Mesenchymal stem cell (in vitro differentiated cells and primary cell): ENCODE measurements at regions not wholly inside any gene's neighbourhood (a gene's known extent, or its start where the extent isn't known, plus 50 kb on each side); places are given as distances from the start of the nearest gene placed in this dataset.
A peak's percentile ranks its signal among the peaks of the same experiment; 100 is the strongest.

Source experiments
- DNase-seq: peaks from one replicate; pipeline ENCODE4 v3.0.0-alpha.2; 2013
- H2AFZ ChIP-seq: one replicate; pipeline ENCODE4 v1.6.1; 2013; ENCODE audit warnings: low read depth, mild to moderate bottlenecking, control low read depth, inconsistent platforms, low read length, moderate library complexity
- H2AK5ac ChIP-seq: 2 replicates; pipeline ENCODE4 v1.6.1; 2013; ENCODE audit warnings: low read length, moderate library complexity, mild to moderate bottlenecking, inconsistent platforms; ENCODE audit not compliant: severe bottlenecking
- H2BK120ac ChIP-seq: one replicate; pipeline ENCODE4 v1.6.1; 2013; ENCODE audit warnings: low read depth, mild to moderate bottlenecking, inconsistent platforms, low read length, moderate library complexity
- H2BK12ac ChIP-seq, 2 experiments: one replicate each; pipeline ENCODE4 v1.6.1; 2013; ENCODE audit warnings: inconsistent platforms in 2 of 2, low read length in 2 of 2, mild to moderate bottlenecking in 2 of 2, moderate library complexity in 2 of 2, control low read depth in 1 of 2
- H2BK15ac ChIP-seq: one replicate; pipeline ENCODE4 v1.6.1; 2013; ENCODE audit warnings: mild to moderate bottlenecking, low read depth, inconsistent platforms; ENCODE audit not compliant: poor library complexity, severe bottlenecking
- H2BK5ac ChIP-seq: 2 replicates; pipeline ENCODE4 v1.6.1; 2013; ENCODE audit warnings: low read depth, mild to moderate bottlenecking, low read length, control low read depth, inconsistent platforms; ENCODE audit not compliant: poor library complexity, severe bottlenecking
- H3K14ac ChIP-seq, 2 experiments: one replicate each; pipeline ENCODE4 v1.6.1; 2013; ENCODE audit warnings: inconsistent platforms in 2 of 2, low read length in 2 of 2, control low read depth in 1 of 2, mild to moderate bottlenecking in 1 of 2, moderate library complexity in 1 of 2
- H3K18ac ChIP-seq, 2 experiments: one replicate each; pipeline ENCODE4 v1.6.1; 2013; ENCODE audit warnings: inconsistent platforms in 2 of 2, low read length in 2 of 2, control low read depth in 1 of 2, low read depth in 1 of 2, mild to moderate bottlenecking in 1 of 2
- H3K23ac ChIP-seq, 2 experiments: one replicate each; pipeline ENCODE4 v1.6.1; 2013; ENCODE audit warnings: inconsistent platforms in 2 of 2, low read length in 2 of 2, mild to moderate bottlenecking in 2 of 2, moderate library complexity in 2 of 2, control low read depth in 1 of 2
- H3K27ac ChIP-seq: 2 replicates; pipeline ENCODE4 v1.5.1; 2013; ENCODE audit warnings: mild to moderate bottlenecking, moderate library complexity, low read length, control low read depth, inconsistent platforms; ENCODE audit not compliant: poor library complexity, severe bottlenecking
- H3K27me3 ChIP-seq, 2 experiments: 2 replicates each; pipeline versions ENCODE4 v1.6.1 to v1.7.0; 2013; ENCODE audit warnings: low read length in 2 of 2, mild to moderate bottlenecking in 2 of 2, moderate library complexity in 2 of 2, control low read depth in 1 of 2, inconsistent platforms in 1 of 2; ENCODE audit not compliant: control insufficient read depth in 1 of 2, insufficient read depth in 1 of 2
- H3K36me3 ChIP-seq, 2 experiments: 2 replicates each; pipeline versions ENCODE4 v1.6.1 to v1.7.0; 2013; ENCODE audit warnings: low read length in 2 of 2, control low read depth in 1 of 2, inconsistent platforms in 1 of 2, low read depth in 1 of 2, mild to moderate bottlenecking in 1 of 2; ENCODE audit not compliant: insufficient read depth in 2 of 2, control insufficient read depth in 1 of 2
- H3K4ac ChIP-seq, 2 experiments: one replicate each; pipeline ENCODE4 v1.6.1; 2013; ENCODE audit warnings: inconsistent platforms in 2 of 2, low read length in 2 of 2, mild to moderate bottlenecking in 2 of 2, moderate library complexity in 2 of 2, control low read depth in 1 of 2, low read depth in 1 of 2
- H3K4me1 ChIP-seq: 2 replicates; pipeline ENCODE4 v1.6.1; 2013; ENCODE audit warnings: low read depth, low read length, control low read depth; ENCODE audit not compliant: control insufficient read depth, insufficient read depth
- H3K4me2 ChIP-seq: 2 replicates; pipeline ENCODE4 v1.6.1; 2013; ENCODE audit warnings: low read length, mild to moderate bottlenecking, inconsistent platforms; ENCODE audit not compliant: poor library complexity, severe bottlenecking
- H3K4me3 ChIP-seq, 2 experiments: 2 replicates each; pipeline versions ENCODE4 v1.5.1 to v1.7.0; 2013; ENCODE audit warnings: low read length in 2 of 2, mild to moderate bottlenecking in 2 of 2, control low read depth in 1 of 2, low read depth in 1 of 2; ENCODE audit not compliant: insufficient read depth in 1 of 2
- H3K79me1 ChIP-seq: replicated peaks from 2 replicates; pipeline ENCODE4 v1.6.1; 2013; ENCODE audit warnings: mild to moderate bottlenecking, control low read depth, low read length, inconsistent platforms; ENCODE audit not compliant: poor library complexity, severe bottlenecking
- H3K9ac ChIP-seq: 2 replicates; pipeline ENCODE4 v1.7.0; 2013; ENCODE audit warnings: mild to moderate bottlenecking, low read length, moderate library complexity
- H3K9me3 ChIP-seq: 2 replicates; pipeline ENCODE4 v1.7.0; 2013; ENCODE audit warnings: mild to moderate bottlenecking, low read length; ENCODE audit not compliant: control insufficient read depth
- H4K8ac ChIP-seq: one replicate; pipeline ENCODE4 v1.6.1; 2013; ENCODE audit warnings: inconsistent platforms, mild to moderate bottlenecking, low read length, moderate library complexity
- H4K91ac ChIP-seq: one replicate; pipeline ENCODE4 v1.6.1; 2013; ENCODE audit warnings: mild to moderate bottlenecking, low read length, inconsistent platforms
- WGBS: methylation state at CpG from one replicate; pipeline ENCODE4 v1.1.7; 2013; ENCODE audit warnings: mixed read lengths; 5-methylcytosine and 5-hydroxymethylcytosine counted together

DNA sequence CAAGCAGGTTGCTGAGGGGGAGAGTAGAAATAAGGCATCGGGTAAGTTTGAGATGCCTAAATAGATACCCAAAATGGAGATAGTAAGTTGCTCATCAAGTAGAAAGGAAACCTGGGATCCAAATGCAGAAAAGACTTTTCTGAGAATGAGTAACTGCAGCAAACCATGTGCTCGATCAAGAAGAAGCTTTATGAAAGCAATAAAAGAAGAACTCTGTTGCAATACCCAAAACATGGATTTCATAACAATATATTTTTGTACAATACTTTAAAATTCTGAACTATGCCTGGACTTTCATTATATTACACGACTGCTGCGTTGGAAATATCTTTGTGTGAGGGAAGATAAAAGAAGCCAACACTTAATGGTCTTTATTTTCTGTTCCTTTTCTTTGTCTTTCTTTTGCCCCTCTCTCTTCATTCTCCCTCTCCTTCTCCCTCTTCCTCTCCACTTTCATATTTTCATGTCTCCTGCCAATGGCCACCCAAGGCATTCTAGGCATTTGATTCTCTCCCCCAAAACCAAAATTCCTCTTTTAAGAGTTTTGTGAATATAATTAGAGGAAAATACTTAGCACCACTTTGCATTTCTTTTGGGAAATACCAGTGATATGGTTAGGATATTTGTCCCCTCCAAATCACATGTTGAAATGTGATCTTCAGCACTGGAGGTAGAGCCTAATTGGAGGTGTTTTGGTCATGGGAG, 257.6 kb downstream of the MREG start:
- Histone ChIP-seq H3K4me2 (no peak overlapping the region), H2BK15ac (no peak overlapping the region), H3K27ac (no peak overlapping the region), H2BK120ac (no peak overlapping the region), H2AFZ (no peak overlapping the region), H3K36me3 (no peaks in the 10 kb centered on the region), H4K8ac (no peak overlapping the region), H2BK5ac (no peak overlapping the region), H2BK12ac (no peak overlapping the region), H4K91ac (no peak overlapping the region), H3K23ac (no peak overlapping the region), H3K4ac (no peak overlapping the region), H3K18ac (no peak overlapping the region), H3K79me1 (no peaks in the 10 kb centered on the region), H3K9ac (peak overlapping the region; percentile 50), H2AK5ac (no peak overlapping the region), H3K4me3 (peak overlapping the region in 1 of 2 experiments; percentile 25), H3K27me3 (no peaks in the 10 kb centered on the region), H3K14ac (no peak overlapping the region), H3K9me3 (no peaks in the 10 kb centered on the region), H3K4me1 (peaks cover 4% of the 10 kb centered on the region)
- 100% methylated on average over 1 of the region's 4 CpGs for WGBS
- DNase-seq, result no peak

DNA sequence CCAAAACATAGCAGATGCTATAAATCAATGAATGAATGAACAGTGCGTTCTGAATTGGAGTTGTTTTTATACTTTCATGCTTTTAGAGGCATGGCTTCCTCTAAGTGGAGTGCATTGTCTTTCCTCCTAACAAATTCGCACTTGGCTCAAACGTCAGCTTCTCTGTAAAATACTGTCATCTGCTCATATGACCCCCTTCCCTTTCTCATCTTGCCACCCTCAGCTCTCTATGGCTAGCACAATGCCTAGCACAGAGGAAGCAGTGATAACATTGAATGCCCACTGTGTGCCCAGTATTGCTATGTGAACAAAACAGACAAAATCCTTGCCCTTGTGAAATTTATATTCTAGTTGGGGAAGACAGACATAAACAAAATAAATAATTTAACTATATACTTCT, 258.8 kb downstream of the MREG start:
- no peak overlapping the region for H3K27ac ChIP-seq
- no peak overlapping the region for H4K8ac ChIP-seq
- no peak for DNase-seq
- no peak overlapping the region for H4K91ac ChIP-seq
- WGBS, result 82% methylated on average over 2 of the region's 3 CpGs
- H3K9ac ChIP-seq, result no peak overlapping the region
- no peak overlapping the region for H3K14ac ChIP-seq
- no peaks in the 10 kb centered on the region for H3K27me3 ChIP-seq
- H3K23ac ChIP-seq, result no peak overlapping the region
- H3K9me3 ChIP-seq, result no peaks in the 10 kb centered on the region
- H2BK15ac ChIP-seq, result no peak overlapping the region
- no peak overlapping the region for H2BK12ac ChIP-seq
- H2BK120ac ChIP-seq, result no peak overlapping the region
- H3K4me3 ChIP-seq, result no peak overlapping the region
- peak overlapping the region in 1 of 2 experiments; percentile 21 for H3K4ac ChIP-seq
- no peaks in the 10 kb centered on the region for H3K36me3 ChIP-seq
- H3K18ac ChIP-seq, result no peak overlapping the region
- no peaks in the 10 kb centered on the region for H3K79me1 ChIP-seq
- no peak overlapping the region for H3K4me2 ChIP-seq
- H2BK5ac ChIP-seq, result no peak overlapping the region
- H3K4me1 ChIP-seq, result peaks cover 8% of the 10 kb centered on the region
- H2AK5ac ChIP-seq, result no peak overlapping the region
- H2AFZ ChIP-seq, result no peak overlapping the region

DNA sequence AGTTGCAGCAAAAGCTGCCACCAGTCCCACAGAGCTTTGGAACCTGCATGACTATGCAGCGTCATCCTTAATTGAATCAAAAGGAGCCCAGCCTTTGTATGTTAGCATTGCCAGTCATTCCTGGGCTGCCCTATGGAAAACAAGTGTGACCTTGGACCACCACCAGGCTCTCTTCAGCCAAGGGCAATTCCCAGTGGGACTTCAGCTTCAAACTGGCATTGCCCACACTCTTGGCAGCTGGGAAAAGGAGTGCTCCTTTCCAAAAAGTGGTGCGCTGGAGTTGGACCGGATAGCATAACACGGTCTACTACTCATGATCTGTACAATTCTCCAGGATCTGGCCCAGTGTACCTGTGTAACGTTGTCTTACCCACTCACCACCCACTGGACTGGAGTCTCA, 259.5 kb downstream of the MREG start:
- H3K36me3 ChIP-seq, result no peaks in the 10 kb centered on the region
- peaks cover 11% of the 10 kb centered on the region for H3K4me1 ChIP-seq
- no peaks in the 10 kb centered on the region for H3K9me3 ChIP-seq
- H2BK5ac ChIP-seq, result no peak overlapping the region
- H3K9ac ChIP-seq, result no peak overlapping the region
- H2AFZ ChIP-seq, result no peak overlapping the region
- no peak overlapping the region for H3K4ac ChIP-seq
- H4K8ac ChIP-seq, result no peak overlapping the region
- no peak overlapping the region for H3K4me3 ChIP-seq
- 99% methylated on average over 5 of the region's 5 CpGs for WGBS
- H3K27me3 ChIP-seq, result no peaks in the 10 kb centered on the region
- H3K4me2 ChIP-seq, result no peak overlapping the region
- DNase-seq, result no peak
- H3K79me1 ChIP-seq, result no peaks in the 10 kb centered on the region
- H2AK5ac ChIP-seq, result peak overlapping the region; percentile 33
- H3K23ac ChIP-seq, result no peak overlapping the region
- H3K14ac ChIP-seq, result no peak overlapping the region
- H2BK15ac ChIP-seq, result no peak overlapping the region
- H3K18ac ChIP-seq, result no peak overlapping the region
- no peak overlapping the region for H2BK12ac ChIP-seq
- no peak overlapping the region for H4K91ac ChIP-seq
- H3K27ac ChIP-seq, result no peak overlapping the region
- H2BK120ac ChIP-seq, result no peak overlapping the region

DNA sequence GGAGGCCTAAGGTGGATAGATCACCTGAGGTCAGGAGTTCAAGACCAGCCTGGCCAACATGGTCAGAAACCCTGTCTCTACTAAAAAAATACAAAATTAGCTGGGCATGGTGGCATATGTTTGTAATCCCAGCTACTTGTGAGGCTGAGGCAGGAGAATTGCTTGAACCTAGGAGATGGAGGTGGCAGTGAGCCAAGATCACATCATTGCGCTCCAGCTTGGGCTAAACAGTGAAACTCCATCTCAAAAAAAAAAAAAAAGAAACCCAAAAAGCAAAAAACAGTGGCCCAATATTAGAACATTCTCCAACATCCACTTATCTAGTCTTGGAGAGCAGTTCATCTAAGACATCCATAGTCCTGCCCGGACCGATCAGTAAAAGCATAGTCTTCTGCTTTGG, 260.4 kb downstream of the MREG start:
- no peak overlapping the region for H2BK120ac ChIP-seq
- WGBS, result over 99% methylated on average over 3 of the region's 3 CpGs
- H2AK5ac ChIP-seq, result peak overlapping the region; percentile 41
- H3K9ac ChIP-seq, result no peak overlapping the region
- no peak overlapping the region for H2AFZ ChIP-seq
- H2BK15ac ChIP-seq, result no peak overlapping the region
- H4K8ac ChIP-seq, result no peak overlapping the region
- H3K14ac ChIP-seq, result no peak overlapping the region
- H3K4me2 ChIP-seq, result no peak overlapping the region
- H3K9me3 ChIP-seq, result no peaks in the 10 kb centered on the region
- no peak overlapping the region for H3K23ac ChIP-seq
- no peak overlapping the region for H2BK5ac ChIP-seq
- no peaks in the 10 kb centered on the region for H3K79me1 ChIP-seq
- H3K4ac ChIP-seq, result no peak overlapping the region
- H2BK12ac ChIP-seq, result no peak overlapping the region
- no peak overlapping the region for H3K18ac ChIP-seq
- H3K36me3 ChIP-seq, result no peaks in the 10 kb centered on the region
- no peak overlapping the region for H3K27ac ChIP-seq
- no peak overlapping the region for H3K4me3 ChIP-seq
- peaks cover 15% of the 10 kb centered on the region for H3K4me1 ChIP-seq
- H4K91ac ChIP-seq, result no peak overlapping the region
- DNase-seq, result no peak
- H3K27me3 ChIP-seq, result no peaks in the 10 kb centered on the region
